ENCODE measurements at regions not wholly inside any gene's neighbourhood (a gene's known extent, or its start where the extent isn't known, plus 50 kb on each side); places are given as distances from the start of the nearest gene placed in this dataset.

- no peak for DNase-seq
These were observed 407.3 kb downstream of the GXYLT1 start for GRCh38 chr12:41737423-41737822.

- DNase-seq = no peak
These were observed 408.2 kb downstream of the GXYLT1 start for GRCh38 chr12:41736436-41736835.

GRCh38 chr12:41731691-41732090 is 413.0 kb downstream of the GXYLT1 start:
- no peak for DNase-seq

GRCh38 chr12:41731061-41731460 is 413.6 kb downstream of the GXYLT1 start:
- DNase-seq = no peak

- DNase-seq = no peak
These were observed 420.5 kb downstream of the GXYLT1 start for GRCh38 chr12:41724216-41724615.

GRCh38 chr12:41719214-41719613 is 425.5 kb downstream of the GXYLT1 start:
- no peak for DNase-seq

- DNase-seq = no peak
These were observed 429.4 kb downstream of the GXYLT1 start for GRCh38 chr12:41715256-41715655.

- no peak for DNase-seq
These were observed 435.0 kb downstream of the GXYLT1 start for GRCh38 chr12:41709463-41710285.

GRCh38 chr12:41709012-41709411 is 435.7 kb downstream of the GXYLT1 start:
- DNase-seq = no peak

GRCh38 chr12:41706376-41706775 is 438.3 kb downstream of the GXYLT1 start:
- DNase-seq = no peak

- no peak for DNase-seq
These were observed 442.6 kb downstream of the GXYLT1 start for GRCh38 chr12:41701943-41702601.

- DNase-seq = no peak
These were observed 443.7 kb downstream of the GXYLT1 start for GRCh38 chr12:41700940-41701339.

GRCh38 chr12:41699658-41700057 is 445.0 kb downstream of the GXYLT1 start:
- DNase-seq = no peak

- no peak for DNase-seq
These were observed 447.5 kb downstream of the GXYLT1 start for GRCh38 chr12:41697161-41697560.

GRCh38 chr12:41684997-41685396 is 459.7 kb downstream of the GXYLT1 start:
- DNase-seq = no peak

- DNase-seq = no peak
These were observed 461.0 kb downstream of the GXYLT1 start for GRCh38 chr12:41683513-41684240.

GRCh38 chr12:41683023-41683422 is 461.7 kb downstream of the GXYLT1 start:
- no peak for DNase-seq

- no peak for DNase-seq
These were observed 462.8 kb downstream of the GXYLT1 start for GRCh38 chr12:41681898-41682297.

GRCh38 chr12:41680155-41680554 is 464.5 kb downstream of the GXYLT1 start:
- DNase-seq = no peak

- no peak for DNase-seq
These were observed 475.6 kb downstream of the PDZRN4 start for GRCh38 chr12:41663598-41664265.

GRCh38 chr12:41661141-41661765 is 473.1 kb downstream of the PDZRN4 start:
- no peak for DNase-seq

- DNase-seq = no peak
These were observed 468.3 kb downstream of the PDZRN4 start for GRCh38 chr12:41656454-41656853.

Measured in T1000 (cell line).